Nephron (organoid): ENCODE measurements at regions not wholly inside any gene's neighbourhood (a gene's known extent, or its start where the extent isn't known, plus 50 kb on each side); places are given as distances from the start of the nearest gene placed in this dataset.

Source experiments
- H3K27ac Mint-ChIP-seq, 3 experiments: 2 replicates each; pipeline ENCODE4 v1.8.0; 2020; ENCODE audit warnings: mixed read lengths in 3 of 3, mild to moderate bottlenecking in 2 of 3, moderate library complexity in 1 of 3
- H3K27me3 Mint-ChIP-seq: 2 replicates; pipeline ENCODE4 v1.8.0; 2021; ENCODE audit warnings: low read depth, mild to moderate bottlenecking, moderate library complexity, mixed read lengths
- H3K36me3 Mint-ChIP-seq: 2 replicates; pipeline ENCODE4 v1.8.0; 2020; ENCODE audit warnings: low read depth, mixed read lengths
- H3K4me1 Mint-ChIP-seq: 2 replicates; pipeline ENCODE4 v1.8.0; 2020; ENCODE audit warnings: mixed read lengths
- H3K4me3 Mint-ChIP-seq, 3 experiments: 2 replicates each; pipeline ENCODE4 v1.8.0; 2020; ENCODE audit warnings: mild to moderate bottlenecking in 3 of 3, mixed read lengths in 3 of 3, moderate library complexity in 2 of 3
- H3K9me3 Mint-ChIP-seq: 2 replicates; pipeline ENCODE4 v1.8.0; 2020; ENCODE audit warnings: mixed read lengths
- CTCF ChIP-seq, 3 experiments: fragments of 200-600 bp; sonication (generic); IDR thresholded peaks; one replicate each; pipeline ENCODE4 v1.5.0; 2021; ENCODE audit warnings: antibody characterized with exemption in 3 of 3; ENCODE audit not compliant: unreplicated experiment in 3 of 3

DNA sequence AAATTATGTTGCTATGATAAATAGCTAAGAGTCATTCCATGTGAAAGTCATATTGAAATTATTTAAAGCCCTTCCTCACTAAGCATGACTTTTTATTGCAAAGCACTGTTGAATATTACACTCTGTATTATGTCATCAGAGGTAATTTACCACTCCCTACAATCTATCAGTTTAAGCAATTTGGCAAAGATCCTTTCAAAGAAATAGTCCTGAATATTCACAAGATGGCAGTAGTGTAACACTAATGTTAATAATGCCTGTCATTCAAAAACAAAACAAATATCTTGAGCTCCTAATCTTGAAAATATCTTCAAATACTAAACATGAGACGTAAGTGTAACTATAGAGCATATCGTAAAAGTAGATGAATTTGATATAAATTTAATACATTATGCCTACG lies 208.6 kb upstream of the TECRL start:
- Mint-ChIP-seq H3K4me1 (no peaks in the 10 kb centered on the region), H3K4me3 (no peak overlapping the region), H3K36me3 (no peaks in the 10 kb centered on the region), H3K27me3 (no peaks in the 10 kb centered on the region), H3K9me3 (no peaks in the 10 kb centered on the region), H3K27ac (no peak overlapping the region)
- TF ChIP-seq CTCF (IDR thresholded peaks at IDR 0.05; ENCODE audit: unreplicated experiment in 3 of 3): peak in 1 of 3 experiments; percentile 46

- Mint-ChIP-seq H3K4me1 (no peaks in the 10 kb centered on the region), H3K36me3 (no peaks in the 10 kb centered on the region), H3K9me3 (no peaks in the 10 kb centered on the region), H3K27ac (no peak overlapping the region), H3K4me3 (no peak overlapping the region), H3K27me3 (no peaks in the 10 kb centered on the region)
- no peak for TF ChIP-seq CTCF (IDR thresholded peaks at IDR 0.05; ENCODE audit: unreplicated experiment in 3 of 3)
These were observed 205.0 kb upstream of the TECRL start for GRCh38 chr4:64614276-64614675.

GRCh38 chr4:64613046-64613445 lies 203.8 kb upstream of the TECRL start:
- no peak overlapping the region for H3K4me3 Mint-ChIP-seq
- no peaks in the 10 kb centered on the region for H3K27me3 Mint-ChIP-seq
- no peak for TF ChIP-seq CTCF (IDR thresholded peaks at IDR 0.05; ENCODE audit: unreplicated experiment in 3 of 3)
- H3K36me3 Mint-ChIP-seq: no peaks in the 10 kb centered on the region
- H3K4me1 Mint-ChIP-seq: no peaks in the 10 kb centered on the region
- no peaks in the 10 kb centered on the region for H3K9me3 Mint-ChIP-seq
- H3K27ac Mint-ChIP-seq: no peak overlapping the region

- H3K27ac Mint-ChIP-seq: no peak overlapping the region
- no peaks in the 10 kb centered on the region for H3K4me1 Mint-ChIP-seq
- no peak for TF ChIP-seq CTCF (IDR thresholded peaks at IDR 0.05; ENCODE audit: unreplicated experiment in 3 of 3)
- H3K27me3 Mint-ChIP-seq: no peaks in the 10 kb centered on the region
- H3K4me3 Mint-ChIP-seq: no peak overlapping the region
- no peaks in the 10 kb centered on the region for H3K9me3 Mint-ChIP-seq
- H3K36me3 Mint-ChIP-seq: no peaks in the 10 kb centered on the region
These were observed 188.8 kb upstream of the TECRL start for GRCh38 chr4:64598066-64598465.

GRCh38 chr4:64594723-64595122 lies 185.5 kb upstream of the TECRL start:
- Mint-ChIP-seq H3K27me3 (no peaks in the 10 kb centered on the region), H3K27ac (no peak overlapping the region), H3K36me3 (no peaks in the 10 kb centered on the region), H3K9me3 (peaks cover 3% of the 10 kb centered on the region), H3K4me1 (no peaks in the 10 kb centered on the region), H3K4me3 (no peak overlapping the region)
- TF ChIP-seq CTCF (IDR thresholded peaks at IDR 0.05; ENCODE audit: unreplicated experiment in 3 of 3): no peak

DNA sequence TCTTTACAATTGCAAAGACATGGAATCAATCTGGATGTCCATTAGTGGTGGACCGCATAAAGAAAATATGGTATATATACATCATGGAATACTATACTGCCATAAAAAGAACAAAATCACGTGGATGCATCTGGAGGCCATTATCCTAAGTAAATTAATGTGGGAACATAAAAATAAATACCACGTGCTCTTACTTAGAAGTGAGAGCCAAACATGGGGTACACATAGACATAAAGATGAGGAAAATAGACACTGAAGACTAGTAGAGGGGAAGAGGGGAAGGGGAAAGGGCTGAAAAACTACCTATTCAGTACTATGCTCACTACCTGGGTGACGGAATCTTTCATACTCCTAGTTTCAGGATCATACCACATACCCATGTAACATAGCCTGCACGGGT lies 179.3 kb upstream of the TECRL start:
- peaks cover 9% of the 10 kb centered on the region for H3K9me3 Mint-ChIP-seq
- no peaks in the 10 kb centered on the region for H3K36me3 Mint-ChIP-seq
- H3K4me3 Mint-ChIP-seq: no peak overlapping the region
- H3K4me1 Mint-ChIP-seq: no peaks in the 10 kb centered on the region
- no peak for TF ChIP-seq CTCF (IDR thresholded peaks at IDR 0.05; ENCODE audit: unreplicated experiment in 3 of 3)
- H3K27ac Mint-ChIP-seq: no peak overlapping the region
- H3K27me3 Mint-ChIP-seq: no peaks in the 10 kb centered on the region
